ENCODE measurements at regions not wholly inside any gene's neighbourhood (a gene's known extent, or its start where the extent isn't known, plus 50 kb on each side); places are given as distances from the start of the nearest gene placed in this dataset.

GRCh38 chr3:157823050-157823449 is 283.2 kb downstream of the SHOX2 start:
- TF ChIP-seq CTCF (IDR thresholded peaks at IDR 0.05): no peak
- no peak for TF ChIP-seq POLR2A (IDR thresholded peaks at IDR 0.05)
